Karpas-422 (cell line): ENCODE measurements at regions not wholly inside any gene's neighbourhood (a gene's known extent, or its start where the extent isn't known, plus 50 kb on each side); places are given as distances from the start of the nearest gene placed in this dataset.

ENCODE experiments used
- DNase-seq: peaks from one replicate; pipeline ENCODE4 v3.0.0-alpha.2; 2015
- H2AFZ ChIP-seq: fragments of 200-600 bp; sonication (generic); 2 replicates; pipeline ENCODE4 v1.6.1; 2014; ENCODE audit warnings: antibody characterized with exemption, low read length, mixed read lengths
- H3K27ac ChIP-seq: fragments of 200-600 bp; sonication (generic); 2 replicates; pipeline ENCODE4 v1.5.1; 2014; ENCODE audit warnings: mild to moderate bottlenecking, low read length, moderate library complexity
- H3K27me3 ChIP-seq: fragments of 200-600 bp; sonication (generic); 2 replicates; pipeline ENCODE4 v1.6.1; 2014; ENCODE audit warnings: low read length, mixed read lengths
- H3K36me3 ChIP-seq: fragments of 200-600 bp; sonication (generic); 2 replicates; pipeline ENCODE4 v1.6.1; 2014; ENCODE audit warnings: low read length, mixed read lengths; ENCODE audit not compliant: insufficient read depth
- H3K4me1 ChIP-seq: fragments of 200-600 bp; sonication (generic); 2 replicates; pipeline ENCODE4 v1.6.1; 2014; ENCODE audit warnings: mild to moderate bottlenecking, low read length, mixed read lengths
- H3K4me2 ChIP-seq: fragments of 200-600 bp; sonication (generic); 2 replicates; pipeline ENCODE4 v1.6.1; 2014; ENCODE audit warnings: low read length, low read depth, mild to moderate bottlenecking; ENCODE audit not compliant: poor library complexity, severe bottlenecking
- H3K4me3 ChIP-seq: fragments of 200-600 bp; sonication (generic); 2 replicates; pipeline ENCODE4 v1.5.1; 2014; ENCODE audit warnings: mild to moderate bottlenecking, antibody characterized with exemption, low read length, mixed read lengths
- H3K79me2 ChIP-seq: fragments of 200-600 bp; sonication (generic); 2 replicates; pipeline ENCODE4 v1.6.1; 2014; ENCODE audit warnings: mild to moderate bottlenecking, low read length, mixed read lengths
- H3K9ac ChIP-seq: fragments of 200-600 bp; sonication (generic); 2 replicates; pipeline ENCODE4 v1.6.0; 2014; ENCODE audit warnings: low read length
- H3K9me2 ChIP-seq: fragments of 200-600 bp; sonication (generic), shearing (Covaris generic); replicated peaks from 2 replicates; pipeline ENCODE4 v1.6.0; 2014; ENCODE audit warnings: mild to moderate bottlenecking, low read length, moderate library complexity; ENCODE audit not compliant: insufficient read depth
- H3K9me3 ChIP-seq: fragments of 300-700, 200-600 bp; sonication (generic); 2 replicates; pipeline ENCODE4 v1.6.1; 2014; ENCODE audit warnings: low read length, mixed read lengths
- H4K20me1 ChIP-seq: fragments of 200-600 bp; sonication (generic); 2 replicates; pipeline ENCODE4 v1.6.1; 2014; ENCODE audit warnings: mild to moderate bottlenecking, antibody characterized with exemption, low read length, low read depth; ENCODE audit not compliant: insufficient read depth

DNA sequence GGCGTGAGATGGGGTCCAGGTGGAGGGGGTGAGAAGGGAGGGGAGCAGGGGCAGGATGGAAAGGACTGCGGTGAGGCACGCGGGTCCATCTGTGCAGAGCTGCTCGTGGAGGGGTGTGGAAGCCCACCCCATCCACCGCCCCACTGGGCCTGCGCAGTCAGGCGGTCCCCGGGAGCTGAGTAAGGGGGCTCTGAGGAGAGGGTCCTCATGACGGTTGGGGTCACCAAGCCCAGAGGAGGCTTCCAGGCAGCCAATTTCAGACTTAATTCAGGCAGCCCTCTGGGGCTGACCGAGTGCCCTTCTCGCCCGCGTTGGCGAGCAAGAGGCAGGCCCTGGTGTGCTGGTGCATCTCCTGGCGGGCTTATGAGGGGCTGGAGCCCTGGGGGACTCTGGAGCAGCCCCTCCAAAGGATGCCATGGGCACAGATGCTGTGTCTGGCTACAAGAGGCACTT, 115.5 kb downstream of the KIF26A start:
- DNase-seq = no peak
- Histone ChIP-seq H3K27ac (no peak overlapping the region), H2AFZ (no peak overlapping the region), H3K4me3 (no peak overlapping the region), H3K9me2 (no peaks in the 10 kb centered on the region), H3K4me2 (no peak overlapping the region), H3K9ac (no peak overlapping the region), H3K9me3 (no peaks in the 10 kb centered on the region), H3K79me2 (no peaks in the 10 kb centered on the region), H3K4me1 (no peaks in the 10 kb centered on the region), H3K36me3 (no peaks in the 10 kb centered on the region), H3K27me3 (peaks cover 10% of the 10 kb centered on the region), H4K20me1 (no peaks in the 10 kb centered on the region)

DNA sequence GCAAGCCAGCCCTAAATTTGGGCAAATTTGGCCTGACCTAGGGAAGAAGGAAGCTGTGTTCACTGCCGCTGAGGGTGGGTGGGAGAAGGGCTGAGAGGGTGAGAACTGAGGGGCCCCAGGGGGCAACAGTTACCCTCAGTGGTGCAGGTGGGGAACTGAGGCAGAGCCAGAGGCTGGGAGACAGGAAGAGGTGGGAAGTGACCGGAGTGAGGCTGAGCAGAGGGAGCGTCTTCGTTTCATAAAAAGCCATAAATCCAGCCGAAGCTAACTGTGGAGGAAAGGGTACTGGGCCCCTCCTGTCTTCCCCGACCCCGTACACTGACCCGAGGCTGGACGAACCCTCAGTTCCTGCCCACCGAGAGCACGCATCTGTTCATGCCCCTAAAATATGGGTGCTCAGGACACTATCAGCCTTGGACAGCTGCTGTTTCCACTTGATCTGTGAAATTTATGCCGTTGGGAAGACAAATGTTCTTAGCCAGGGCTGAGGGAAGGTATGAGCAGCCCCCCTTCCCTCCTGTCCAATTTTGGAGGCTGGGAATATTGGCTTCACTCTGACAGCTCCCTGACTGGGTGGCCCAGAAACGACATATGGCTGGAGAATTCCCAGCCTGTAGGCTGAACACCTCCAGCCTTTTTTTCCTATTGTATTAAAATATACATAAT, 116.5 kb downstream of the KIF26A start:
- Histone ChIP-seq H3K9me2 (no peaks in the 10 kb centered on the region), H3K36me3 (no peaks in the 10 kb centered on the region), H3K27ac (no peak overlapping the region), H3K79me2 (no peaks in the 10 kb centered on the region), H3K4me3 (no peak overlapping the region), H3K9me3 (no peaks in the 10 kb centered on the region), H4K20me1 (no peaks in the 10 kb centered on the region), H3K4me2 (no peak overlapping the region), H3K9ac (no peak overlapping the region), H3K27me3 (peaks cover 10% of the 10 kb centered on the region), H3K4me1 (no peaks in the 10 kb centered on the region), H2AFZ (no peak overlapping the region)
- no peak for DNase-seq

DNA sequence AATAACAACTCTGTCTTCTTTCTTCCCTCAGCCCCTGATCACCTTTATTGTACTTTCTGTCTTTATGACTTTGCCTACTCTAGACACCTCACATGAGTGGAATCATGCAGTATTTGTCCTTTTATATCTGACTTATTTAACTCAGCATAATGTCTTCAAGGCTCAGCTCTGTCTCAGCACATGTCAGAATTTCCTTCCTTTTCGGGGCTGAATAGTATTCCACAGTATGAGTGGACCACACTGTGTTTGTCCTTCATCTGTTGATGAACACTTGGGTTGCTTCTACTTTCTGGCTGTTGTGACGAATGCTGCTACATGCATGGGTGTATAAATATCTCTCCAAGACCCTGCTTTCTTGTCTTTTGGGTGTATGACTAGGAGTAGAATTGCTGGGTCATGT, 117.6 kb downstream of the KIF26A start:
- no peaks in the 10 kb centered on the region for H3K79me2 ChIP-seq
- no peak overlapping the region for H3K27ac ChIP-seq
- DNase-seq = no peak
- H3K4me2 ChIP-seq = no peak overlapping the region
- H3K9me3 ChIP-seq = no peaks in the 10 kb centered on the region
- no peak overlapping the region for H2AFZ ChIP-seq
- H3K9ac ChIP-seq = no peak overlapping the region
- peaks cover 10% of the 10 kb centered on the region for H3K27me3 ChIP-seq
- no peaks in the 10 kb centered on the region for H3K36me3 ChIP-seq
- no peaks in the 10 kb centered on the region for H3K9me2 ChIP-seq
- H4K20me1 ChIP-seq = no peaks in the 10 kb centered on the region
- H3K4me1 ChIP-seq = no peaks in the 10 kb centered on the region
- H3K4me3 ChIP-seq = no peak overlapping the region

DNA sequence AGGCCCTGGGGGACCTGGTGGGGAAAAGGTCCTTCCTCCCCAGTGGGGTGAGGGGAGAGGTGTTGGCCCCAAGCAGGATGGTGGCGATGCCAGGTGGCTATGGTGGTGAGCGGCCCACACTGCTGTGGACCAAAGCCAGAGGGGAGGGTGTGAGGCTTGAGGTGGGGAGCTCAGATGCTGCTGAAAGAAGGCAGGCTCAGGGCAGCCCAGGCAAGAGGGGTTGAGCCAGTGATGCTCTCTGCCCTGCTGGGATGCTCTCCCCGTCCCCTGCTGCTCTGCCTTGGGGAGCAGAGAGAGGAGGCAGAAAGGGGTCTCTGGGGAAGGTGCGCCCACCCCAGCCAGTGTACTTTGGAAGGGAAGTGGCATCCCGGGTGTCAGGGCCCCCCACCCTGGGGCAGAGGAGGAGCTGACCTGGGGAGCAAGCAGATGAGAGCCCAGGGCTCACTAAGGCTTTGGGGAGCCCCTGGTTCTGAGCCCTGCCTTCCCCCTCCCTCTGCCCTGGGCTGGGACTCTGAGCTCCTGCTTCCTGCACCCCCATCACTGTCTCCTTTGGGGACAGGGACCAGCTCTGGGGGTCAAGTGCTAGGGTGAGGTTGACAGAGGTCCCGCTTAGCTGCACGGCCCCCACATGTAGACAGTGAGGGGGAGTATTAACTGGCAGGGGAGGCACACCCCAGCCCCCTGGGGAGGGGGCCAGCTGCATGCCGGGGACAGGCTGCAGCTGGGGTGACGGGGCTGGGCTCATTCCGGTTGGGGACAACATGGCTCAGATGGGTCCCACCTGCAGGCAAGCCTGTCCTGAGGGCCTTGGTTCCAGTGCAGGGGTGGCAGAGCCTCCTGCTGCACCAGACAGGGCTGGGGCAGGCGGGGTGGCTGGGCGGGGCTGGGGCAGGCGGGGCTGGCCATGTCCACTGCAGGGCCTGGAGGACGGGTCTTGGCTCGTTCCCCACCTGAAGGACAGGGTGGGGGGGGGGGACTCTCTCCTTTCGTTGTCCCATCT, 124.4 kb downstream of the KIF26A start:
- no peak for DNase-seq
- no peak overlapping the region for H3K9ac ChIP-seq
- no peak overlapping the region for H3K27ac ChIP-seq
- no peaks in the 10 kb centered on the region for H3K9me3 ChIP-seq
- no peaks in the 10 kb centered on the region for H3K36me3 ChIP-seq
- H3K4me2 ChIP-seq = no peak overlapping the region
- H2AFZ ChIP-seq = no peak overlapping the region
- H3K27me3 ChIP-seq = peaks cover 8% of the 10 kb centered on the region
- no peaks in the 10 kb centered on the region for H4K20me1 ChIP-seq
- no peaks in the 10 kb centered on the region for H3K79me2 ChIP-seq
- no peak overlapping the region for H3K4me3 ChIP-seq
- no peaks in the 10 kb centered on the region for H3K9me2 ChIP-seq
- H3K4me1 ChIP-seq = no peaks in the 10 kb centered on the region

DNA sequence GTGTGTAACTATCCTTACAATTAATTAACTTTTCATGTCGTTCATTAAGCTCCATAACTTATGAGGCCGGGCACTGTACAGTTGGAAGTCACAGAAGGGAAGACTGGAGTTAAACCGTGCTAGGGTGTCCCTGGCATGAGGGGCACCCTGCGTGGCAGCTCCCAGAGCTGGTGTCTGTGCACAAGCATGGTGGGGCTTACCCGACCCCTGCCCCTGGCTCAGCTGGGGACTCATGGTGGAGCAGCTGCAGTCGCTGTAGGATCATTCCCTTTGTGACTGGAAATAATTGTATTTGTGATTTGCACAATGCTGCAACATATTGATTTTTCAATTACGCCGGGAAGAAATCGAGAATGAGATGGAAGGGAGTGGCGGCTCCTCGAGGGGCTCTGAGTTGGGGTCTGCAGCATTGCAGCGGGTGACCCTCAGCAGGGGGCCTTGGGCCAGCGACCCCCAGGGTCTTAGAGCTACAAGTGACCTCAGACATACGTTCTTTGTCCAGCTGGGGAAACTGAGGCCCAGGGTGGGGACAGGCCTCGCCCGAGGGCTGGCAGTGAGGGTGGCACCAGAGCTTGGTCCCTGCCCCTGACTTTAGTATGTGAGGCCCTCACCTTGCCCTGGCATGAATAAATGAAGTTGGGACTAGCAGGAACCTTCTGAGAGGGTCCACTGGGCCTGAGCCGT, 125.4 kb downstream of the KIF26A start:
- Histone ChIP-seq H3K27me3 (no peaks in the 10 kb centered on the region), H3K4me3 (no peak overlapping the region), H4K20me1 (no peaks in the 10 kb centered on the region), H3K9me2 (no peaks in the 10 kb centered on the region), H2AFZ (no peak overlapping the region), H3K4me2 (no peak overlapping the region), H3K27ac (no peak overlapping the region), H3K9ac (no peak overlapping the region), H3K79me2 (no peaks in the 10 kb centered on the region), H3K9me3 (no peaks in the 10 kb centered on the region), H3K36me3 (no peaks in the 10 kb centered on the region), H3K4me1 (no peaks in the 10 kb centered on the region)
- DNase-seq = no peak

DNA sequence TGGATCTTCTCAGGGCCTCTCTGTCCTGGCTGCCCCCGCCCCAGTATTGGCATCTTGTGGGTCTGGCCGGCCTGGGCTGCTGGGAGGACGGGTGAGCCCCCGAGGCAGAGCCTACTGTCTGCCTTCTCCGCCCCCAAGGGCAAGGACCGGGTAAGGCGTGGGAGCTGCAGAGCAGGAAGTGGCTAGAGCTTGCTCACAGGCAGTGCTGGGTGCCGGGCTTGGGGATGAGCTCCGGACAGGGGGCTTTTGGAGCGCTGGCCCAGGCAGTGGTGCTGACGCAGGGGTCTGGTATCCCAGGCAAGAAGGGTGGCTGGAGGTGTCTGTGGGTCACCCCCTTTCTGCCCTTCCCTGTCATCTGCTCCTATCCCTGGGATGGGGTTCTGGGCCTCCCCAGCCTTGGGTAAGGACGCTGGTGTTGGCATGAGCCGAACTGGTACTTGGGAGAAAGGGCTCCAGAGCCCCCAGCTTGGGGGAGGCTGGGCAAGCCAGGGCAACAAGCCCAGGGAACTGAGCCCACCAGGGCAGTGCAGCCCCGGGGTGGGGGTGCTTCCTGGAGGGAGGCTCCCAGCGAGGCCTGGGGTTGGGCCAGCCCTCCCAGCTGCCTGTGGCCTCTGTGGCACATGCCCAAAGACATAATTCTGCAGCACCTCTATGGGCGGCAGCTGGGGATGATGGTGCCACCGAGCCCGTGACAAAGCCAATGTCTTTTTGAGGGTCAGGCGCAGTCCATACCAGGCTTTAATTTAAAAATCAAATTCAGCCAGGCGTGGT, 126.3 kb downstream of the KIF26A start:
- no peak for DNase-seq
- no peaks in the 10 kb centered on the region for H3K9me3 ChIP-seq
- H3K4me2 ChIP-seq = no peak overlapping the region
- H3K9me2 ChIP-seq = no peaks in the 10 kb centered on the region
- no peaks in the 10 kb centered on the region for H3K36me3 ChIP-seq
- H3K27ac ChIP-seq = no peak overlapping the region
- no peak overlapping the region for H3K9ac ChIP-seq
- H2AFZ ChIP-seq = no peak overlapping the region
- no peaks in the 10 kb centered on the region for H4K20me1 ChIP-seq
- no peak overlapping the region for H3K4me3 ChIP-seq
- no peaks in the 10 kb centered on the region for H3K4me1 ChIP-seq
- H3K79me2 ChIP-seq = no peaks in the 10 kb centered on the region
- no peaks in the 10 kb centered on the region for H3K27me3 ChIP-seq

DNA sequence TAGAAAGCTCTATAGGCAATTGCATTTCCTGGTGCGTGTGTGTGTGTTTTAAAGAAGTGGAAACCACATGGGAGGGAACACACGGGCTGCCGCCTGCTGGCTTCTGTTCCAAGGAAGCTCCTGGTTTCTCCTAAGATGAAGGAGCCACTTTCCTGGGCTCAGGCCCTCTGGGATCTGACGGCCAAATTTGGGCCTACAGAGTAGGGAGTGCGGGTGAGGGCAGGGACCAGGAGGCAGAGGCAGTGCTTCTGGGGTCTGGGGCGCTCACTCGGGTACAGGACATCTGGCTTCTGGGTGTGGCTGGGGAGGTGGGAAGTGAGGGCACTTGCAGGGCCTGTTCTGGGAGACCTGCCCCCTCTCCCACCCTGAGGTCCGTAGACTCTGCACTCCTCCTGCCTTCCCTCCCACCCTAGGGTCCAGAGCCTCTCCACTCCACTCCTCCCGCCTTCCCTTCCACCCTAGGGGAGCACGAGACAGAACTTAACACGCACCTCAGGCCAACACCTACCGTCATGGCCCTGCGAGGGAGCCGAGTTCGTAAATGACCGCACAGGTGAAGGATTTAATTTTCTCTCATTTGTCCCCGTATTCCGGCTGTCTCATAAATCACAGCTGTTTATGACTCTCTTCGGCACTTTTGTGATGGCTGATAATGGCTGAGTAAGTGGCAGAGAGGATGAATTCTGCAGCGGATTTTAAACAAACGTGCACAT, 127.7 kb downstream of the KIF26A start:
- no peaks in the 10 kb centered on the region for H3K9me2 ChIP-seq
- H3K4me2 ChIP-seq = no peak overlapping the region
- H3K27me3 ChIP-seq = no peaks in the 10 kb centered on the region
- H4K20me1 ChIP-seq = no peaks in the 10 kb centered on the region
- H3K4me3 ChIP-seq = no peak overlapping the region
- DNase-seq = no peak
- H3K9me3 ChIP-seq = no peaks in the 10 kb centered on the region
- no peaks in the 10 kb centered on the region for H3K79me2 ChIP-seq
- H3K9ac ChIP-seq = no peak overlapping the region
- no peaks in the 10 kb centered on the region for H3K4me1 ChIP-seq
- H3K27ac ChIP-seq = no peak overlapping the region
- H3K36me3 ChIP-seq = no peaks in the 10 kb centered on the region
- H2AFZ ChIP-seq = no peak overlapping the region
